Fibroblast of peridontal ligament (primary cell): ENCODE measurements at regions not wholly inside any gene's neighbourhood (a gene's known extent, or its start where the extent isn't known, plus 50 kb on each side); places are given as distances from the start of the nearest gene placed in this dataset.
"Not testable (repeated sequence)": the region's sequence is repeated elsewhere in the genome, so short reads cannot be mapped to it uniquely, and the experiment has no call there.

Experiments used
- DNase-seq: peaks from one replicate; pipeline ENCODE4 v3.0.0-alpha.2; 2010; ENCODE audit errors: extremely low read depth

DNA sequence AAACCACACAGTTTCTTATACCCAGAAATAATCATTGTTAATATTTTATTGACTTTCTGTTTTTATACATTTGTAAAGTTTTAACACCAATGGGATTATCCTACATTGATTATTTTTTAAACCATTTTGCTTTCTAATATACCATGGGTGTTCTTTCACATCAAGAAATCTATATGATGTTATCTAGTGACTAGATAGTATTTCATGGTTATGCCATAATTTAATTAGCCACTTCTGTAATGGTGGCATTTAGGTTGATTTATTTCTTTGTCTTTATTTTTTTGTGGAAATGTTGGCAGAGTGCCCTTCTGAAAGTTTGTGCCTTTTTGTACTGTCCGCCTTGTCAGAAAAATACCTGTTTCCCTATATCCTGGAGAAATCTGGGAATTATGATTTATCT, 193.3 kb downstream of the CEP135 start:
- no peak for DNase-seq

DNA sequence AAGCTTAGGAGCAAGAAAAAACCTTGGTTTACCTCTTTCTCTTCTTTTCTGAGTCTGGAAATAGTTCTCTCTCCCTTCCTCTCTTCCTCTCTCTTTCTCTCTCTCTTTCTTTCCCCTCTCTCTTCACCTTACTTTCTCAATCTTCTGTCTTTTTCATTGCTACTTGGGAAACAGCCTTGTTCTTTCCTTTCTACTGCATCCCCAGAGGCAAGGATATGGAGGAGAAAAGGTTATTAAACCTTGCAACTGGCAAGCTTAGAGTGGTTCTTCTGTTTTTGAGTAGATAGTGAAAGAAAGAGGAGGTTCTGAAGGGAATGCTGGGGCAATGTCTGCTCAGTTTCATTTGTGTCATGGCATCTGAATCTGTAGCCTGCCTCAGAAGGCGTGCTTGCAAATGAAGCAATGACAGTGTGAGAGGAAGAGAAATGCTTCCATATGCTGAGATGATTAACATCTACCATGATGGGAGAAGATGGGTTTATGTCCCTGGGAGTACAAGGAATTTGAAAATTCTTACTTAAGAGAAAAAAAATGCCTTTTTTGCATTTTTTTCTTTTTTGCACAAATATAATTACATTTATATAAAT, 190.6 kb downstream of the CEP135 start:
- no peak for DNase-seq

DNA sequence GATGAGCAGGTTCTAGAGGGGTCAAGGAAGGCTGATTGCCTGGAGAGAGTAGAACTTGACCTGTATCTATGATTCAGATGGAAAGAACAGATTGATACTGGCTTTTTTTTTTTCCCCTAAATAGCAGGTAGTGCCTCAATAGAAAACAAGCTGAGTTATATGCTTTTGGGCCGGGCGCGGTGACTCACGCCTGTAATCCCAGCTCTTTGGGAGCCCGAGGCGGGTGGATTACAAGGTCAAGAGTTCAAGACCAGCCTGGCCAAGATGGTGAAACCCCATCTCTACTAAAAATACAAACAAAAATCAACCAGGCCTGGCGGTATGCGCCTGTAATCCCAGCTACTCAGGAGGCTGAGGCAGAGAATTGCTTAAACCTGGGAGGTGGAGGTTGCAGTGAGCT, 186.1 kb downstream of the CEP135 start:
- not testable (repeated sequence) for DNase-seq

DNA sequence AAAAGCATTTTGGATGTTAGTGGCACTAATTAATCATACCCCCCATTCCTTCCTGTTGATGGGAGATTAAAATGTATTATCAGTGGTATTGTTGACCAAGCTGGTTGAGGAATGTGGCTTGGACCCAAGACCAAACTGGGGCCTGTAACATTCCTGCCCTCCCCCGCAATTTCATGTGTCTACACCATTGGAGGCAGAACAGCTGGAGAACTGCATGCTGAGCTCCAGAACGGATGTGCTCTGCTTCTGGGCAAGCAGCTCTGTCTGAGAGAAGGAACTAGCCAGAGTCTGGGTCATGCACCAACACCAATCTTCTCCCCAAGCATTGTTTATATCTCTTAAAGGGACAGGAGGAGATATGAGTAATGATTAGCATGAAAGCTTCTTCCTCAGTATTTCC, 185.5 kb downstream of the CEP135 start:
- no peak for DNase-seq

DNA sequence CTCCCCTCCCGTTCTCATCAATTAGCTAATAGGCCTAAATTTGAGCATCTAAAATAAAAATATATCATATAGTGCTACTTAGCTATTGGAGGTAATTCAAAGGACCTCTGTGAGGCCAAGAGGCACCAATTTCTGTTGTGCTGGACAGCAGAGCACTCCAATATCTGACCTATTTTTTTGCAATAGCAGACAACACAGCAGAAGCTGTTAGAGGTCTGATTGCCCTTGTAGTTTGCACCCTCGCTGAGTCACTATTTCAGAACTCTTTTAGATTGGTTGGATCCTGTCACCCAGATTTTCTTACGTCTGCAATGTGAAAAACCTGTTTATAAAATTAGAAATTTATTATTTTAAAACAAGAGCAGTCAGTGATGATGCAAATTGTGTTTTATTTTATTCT, 184.1 kb downstream of the CEP135 start:
- DNase-seq, result no peak

DNA sequence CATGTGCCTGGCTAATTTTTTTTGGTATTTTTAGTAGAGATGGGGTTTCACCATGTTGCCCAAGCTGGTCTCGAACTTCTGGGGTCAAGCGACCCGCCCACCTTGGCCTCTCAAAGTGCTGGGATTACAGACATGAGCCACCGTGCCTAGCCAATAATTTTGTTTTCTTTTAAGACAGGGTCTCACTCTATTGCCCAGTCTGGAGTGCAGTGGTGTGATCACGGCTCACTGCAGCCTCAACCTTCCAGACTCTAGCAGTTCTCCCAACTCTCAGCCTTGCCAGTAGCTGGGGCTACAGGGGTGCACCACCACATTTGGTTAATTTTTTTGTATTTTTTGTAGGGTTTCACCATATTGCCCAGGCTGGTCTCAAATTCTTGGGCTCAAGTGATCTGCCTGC, 183.4 kb downstream of the CEP135 start:
- DNase-seq, result not testable (repeated sequence)

DNA sequence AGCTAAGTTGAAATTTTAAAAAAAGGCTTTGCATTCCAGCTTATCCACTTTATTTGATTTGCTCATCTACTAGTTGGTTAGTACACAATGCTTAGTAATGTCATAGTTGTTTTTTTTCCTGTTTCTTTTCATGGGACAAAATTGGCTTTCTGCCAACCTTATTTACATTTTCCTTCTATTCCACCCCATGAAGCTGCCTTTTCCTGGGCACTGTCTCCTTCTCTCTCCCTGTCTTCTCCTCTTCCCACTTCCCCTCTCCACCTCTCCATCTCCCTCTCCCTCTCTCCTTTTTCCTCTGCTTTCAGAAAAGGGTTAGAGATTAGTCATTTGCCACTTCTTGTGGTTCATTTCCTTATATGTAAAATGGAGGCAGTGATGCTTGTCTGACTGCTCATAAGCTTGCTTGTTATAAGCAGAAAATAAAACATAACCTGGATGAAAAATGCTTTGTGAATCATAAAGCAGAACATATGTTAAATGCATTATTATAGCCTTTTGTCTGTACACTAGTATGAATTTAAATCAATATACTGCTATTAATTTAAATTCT, 181.9 kb downstream of the CEP135 start:
- DNase-seq, result no peak

DNA sequence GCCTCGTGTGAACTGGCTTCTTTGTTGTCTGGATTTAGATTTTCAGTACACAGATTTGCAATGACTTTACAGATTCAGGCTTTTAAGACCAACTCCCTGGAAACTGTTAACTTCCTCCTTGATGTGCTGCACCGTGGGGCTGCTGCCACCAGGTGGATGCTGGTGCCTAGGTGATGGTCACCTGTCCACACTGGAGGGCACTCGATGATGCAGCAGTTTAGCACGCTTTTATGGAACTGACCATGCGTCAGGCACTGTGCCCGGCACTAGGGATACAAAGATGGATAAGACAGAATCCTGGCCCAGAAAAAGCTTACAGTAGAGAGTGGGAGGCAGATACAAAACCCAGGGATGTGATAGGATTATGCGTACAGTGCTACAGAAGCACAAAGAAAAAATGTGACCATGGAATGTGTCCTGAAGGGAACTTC, 180.7 kb downstream of the CEP135 start:
- no peak for DNase-seq

DNA sequence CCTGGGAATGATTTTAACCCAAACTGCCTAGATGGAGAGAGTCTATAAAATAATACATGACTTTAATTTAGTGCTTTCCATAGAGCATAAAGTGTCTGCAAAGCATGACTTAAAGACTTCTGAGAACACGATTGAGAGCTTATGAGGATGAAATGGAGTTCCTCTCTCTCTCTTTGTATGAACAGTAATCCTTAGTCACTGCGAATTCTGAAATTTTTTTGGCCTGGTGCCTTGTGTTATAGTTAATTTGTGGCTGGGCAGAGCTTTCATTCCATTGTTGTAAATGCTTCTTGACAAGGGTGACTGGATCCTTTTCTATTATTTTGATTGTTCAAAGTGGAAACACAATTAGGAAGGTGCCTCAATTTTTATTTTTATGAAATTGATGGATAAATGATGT, 179.5 kb downstream of the CEP135 start:
- peak; percentile 17 for DNase-seq

DNA sequence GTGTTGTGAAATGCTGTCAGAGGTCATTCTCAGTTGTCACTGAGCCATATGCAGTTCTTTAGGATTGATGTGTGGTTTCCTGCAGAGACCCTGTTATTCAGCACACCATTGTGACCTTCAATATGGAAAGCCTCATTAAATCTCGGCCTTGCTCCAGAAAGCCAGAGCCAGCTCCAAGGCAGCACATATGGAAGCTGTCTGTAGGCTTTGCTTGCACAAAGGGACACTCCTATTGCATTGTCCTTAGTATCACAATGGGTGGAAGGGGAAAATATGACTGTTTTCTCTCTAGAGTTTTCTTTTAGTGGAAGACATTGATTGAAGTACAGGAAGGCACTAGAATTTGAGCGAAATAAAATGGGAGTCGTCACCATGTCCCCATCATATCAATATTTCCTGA, 179.0 kb downstream of the CEP135 start:
- no peak for DNase-seq

DNA sequence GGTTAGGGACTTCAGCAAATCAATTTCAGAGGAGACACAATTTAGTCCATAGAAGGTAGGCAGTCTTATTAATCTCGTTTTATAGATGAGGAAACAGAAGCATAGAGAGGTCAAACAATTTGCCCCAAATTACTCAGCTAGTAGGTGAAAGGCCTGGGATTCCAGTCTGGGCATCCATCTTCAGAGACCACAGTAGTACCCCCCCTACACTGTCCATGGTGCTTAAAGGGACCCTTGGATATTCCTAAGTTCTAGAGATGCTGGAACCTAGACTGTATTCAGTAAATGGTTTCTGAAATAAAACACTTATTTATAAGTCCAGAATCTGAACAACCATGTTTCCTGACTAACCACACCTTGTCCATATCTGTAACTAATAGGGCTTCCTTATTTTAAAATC, 174.8 kb downstream of the CEP135 start:
- no peak for DNase-seq

DNA sequence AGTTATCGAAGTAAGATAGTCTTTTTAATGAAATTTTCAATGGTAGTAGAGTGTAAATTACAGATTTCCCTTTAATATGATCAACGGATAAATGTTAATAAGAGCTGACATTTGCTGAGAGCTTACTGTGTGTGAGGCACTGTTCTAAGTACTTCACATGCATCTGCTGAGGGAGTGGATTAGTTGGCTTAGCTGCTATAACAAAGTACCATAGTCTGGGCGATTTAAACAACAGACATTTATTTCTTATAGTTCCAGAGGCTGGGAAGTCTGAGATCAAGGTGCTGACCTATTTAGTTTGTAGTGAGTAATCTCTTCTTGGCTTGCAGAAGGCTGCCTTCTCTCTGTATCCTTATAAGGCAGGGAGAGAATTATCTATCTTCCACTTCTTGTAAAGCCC, 174.3 kb downstream of the CEP135 start:
- DNase-seq, result no peak

DNA sequence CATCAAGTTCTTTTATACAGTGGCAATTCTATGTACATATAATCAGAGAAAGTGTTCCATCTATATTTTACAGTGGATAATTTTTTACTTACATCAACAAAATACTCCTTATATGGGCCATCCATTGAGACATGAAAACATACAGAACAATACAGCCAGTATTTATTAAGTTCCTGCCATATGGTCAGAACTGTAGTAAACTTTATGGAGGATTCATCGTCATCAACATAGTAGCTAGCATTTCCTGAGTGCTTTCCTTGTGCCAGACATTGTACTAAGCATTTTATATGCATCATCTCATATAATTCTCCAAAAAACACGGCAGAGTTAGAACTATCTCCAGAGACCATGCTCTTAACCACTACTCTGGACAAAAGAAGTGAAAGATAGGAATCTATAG, 170.1 kb downstream of the CEP135 start:
- DNase-seq, result no peak

DNA sequence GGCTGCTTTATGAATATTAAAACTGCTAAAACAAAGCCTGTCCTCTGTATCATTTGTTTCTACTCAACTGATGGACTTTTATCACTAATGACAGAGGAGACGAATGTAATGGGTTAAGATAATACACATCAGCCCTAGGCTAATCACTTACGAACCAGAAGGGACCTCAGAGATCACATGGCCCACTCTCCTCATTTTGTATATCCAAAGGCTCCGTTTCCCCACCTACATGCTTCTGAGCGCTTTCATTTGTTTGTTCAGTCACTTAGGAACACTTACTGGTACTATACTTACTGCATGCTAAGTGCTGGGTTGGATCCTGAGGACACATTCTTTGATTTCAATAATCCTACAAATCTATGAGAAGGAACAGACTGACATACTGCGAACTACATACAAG, 169.3 kb downstream of the CEP135 start:
- DNase-seq, result no peak

DNA sequence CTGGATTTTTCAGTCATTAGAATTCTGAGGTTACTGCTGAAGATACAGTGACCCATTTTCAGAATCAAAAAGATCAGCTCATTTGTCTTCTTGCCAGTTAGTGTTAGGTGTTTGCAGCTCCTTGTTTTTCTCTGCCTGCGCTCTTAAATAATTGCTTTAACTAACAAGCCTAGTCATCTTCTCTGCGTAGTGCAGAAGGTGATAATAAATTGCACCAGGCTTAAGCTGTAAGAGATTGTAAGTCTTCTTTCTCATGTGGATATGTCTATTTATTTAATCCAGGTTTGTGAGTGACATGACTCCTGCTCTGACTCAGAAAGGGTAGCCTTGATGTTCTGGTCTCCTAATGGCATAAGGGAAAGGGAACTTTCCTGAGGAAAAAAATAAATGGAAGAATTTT, 167.2 kb downstream of the CEP135 start:
- no peak for DNase-seq

DNA sequence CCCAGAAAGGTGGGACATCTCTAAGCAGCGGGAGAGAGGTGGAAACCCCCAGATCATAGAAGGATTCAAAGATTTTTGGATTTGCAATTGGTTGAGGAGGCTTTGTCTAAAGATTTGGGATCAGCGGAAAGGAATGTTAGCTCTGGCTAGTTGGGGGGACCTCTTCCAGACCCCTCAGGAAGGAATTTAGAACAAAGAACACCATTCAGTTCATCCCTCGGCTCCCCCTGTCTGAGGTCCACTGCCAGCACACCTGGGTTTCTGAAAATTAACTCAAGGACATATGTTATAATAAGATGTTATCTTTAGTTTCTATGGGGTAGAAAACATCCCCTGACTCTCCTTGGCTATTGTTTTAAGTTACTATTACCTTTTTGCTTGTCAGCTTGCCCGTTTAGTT, 163.6 kb downstream of the CEP135 start:
- DNase-seq, result no peak

DNA sequence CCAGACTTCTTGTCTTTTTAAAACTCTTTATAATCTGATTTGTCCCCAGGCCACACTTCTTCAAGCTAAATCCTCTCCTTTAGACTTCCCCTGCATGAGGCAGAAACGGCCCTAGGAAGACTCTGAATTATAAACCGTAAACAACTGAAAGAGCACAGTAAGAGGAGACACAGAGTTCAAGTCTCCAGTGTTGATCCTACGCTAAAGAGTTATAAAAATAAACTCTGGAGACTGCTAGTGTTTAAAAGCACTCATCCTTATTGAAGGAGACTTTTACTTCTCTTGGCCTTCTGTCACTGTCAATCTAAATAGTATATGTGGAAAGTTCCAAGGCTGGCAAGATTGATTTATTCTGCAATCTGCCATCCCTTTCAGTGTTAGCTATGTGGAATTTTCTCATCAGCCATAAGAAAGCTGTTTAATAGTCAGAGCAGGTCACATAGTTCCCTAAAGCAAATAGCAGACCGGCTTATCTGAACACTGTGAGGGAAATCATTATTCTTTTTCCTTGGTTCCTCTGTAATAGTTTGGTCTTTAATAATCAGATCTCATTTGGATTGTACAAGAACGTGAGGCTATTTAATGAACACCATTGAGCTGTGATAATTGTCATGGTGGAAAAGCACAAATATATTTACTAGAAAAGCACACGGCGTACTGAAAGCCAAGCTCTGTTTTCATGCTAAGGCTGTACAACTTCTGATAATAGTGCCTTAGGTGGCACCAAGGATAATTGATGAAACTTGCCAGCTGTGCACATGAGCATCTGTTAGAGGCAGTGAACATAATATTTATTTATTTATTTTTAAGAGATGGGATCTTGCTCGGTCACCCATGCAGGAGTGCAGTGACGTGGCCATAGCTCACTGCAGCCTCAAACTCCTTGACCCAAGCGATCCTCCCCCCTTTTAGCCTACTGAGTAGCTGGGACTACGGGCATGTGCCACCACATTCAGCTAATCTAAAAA, 157.7 kb downstream of the CEP135 start:
- no peak for DNase-seq

DNA sequence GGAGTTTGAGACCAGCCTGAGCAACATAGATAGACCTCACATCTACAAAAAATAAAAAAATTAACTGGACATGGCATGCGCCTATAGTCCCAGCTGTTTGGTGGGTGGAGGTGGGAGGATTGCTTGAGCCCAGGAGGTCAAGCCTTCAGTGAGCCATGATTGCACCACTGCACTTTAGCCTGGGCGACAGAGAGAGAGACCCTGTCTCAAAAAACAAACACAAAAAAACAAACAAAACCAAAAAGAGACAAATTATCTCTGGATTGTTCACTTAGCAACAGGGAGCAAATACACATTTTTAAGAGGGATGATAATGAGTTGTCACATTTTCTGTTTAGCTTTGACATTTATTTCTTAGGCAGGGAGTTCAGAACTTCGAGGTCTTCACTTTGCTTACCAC, 155.4 kb downstream of the CEP135 start:
- no peak for DNase-seq

DNA sequence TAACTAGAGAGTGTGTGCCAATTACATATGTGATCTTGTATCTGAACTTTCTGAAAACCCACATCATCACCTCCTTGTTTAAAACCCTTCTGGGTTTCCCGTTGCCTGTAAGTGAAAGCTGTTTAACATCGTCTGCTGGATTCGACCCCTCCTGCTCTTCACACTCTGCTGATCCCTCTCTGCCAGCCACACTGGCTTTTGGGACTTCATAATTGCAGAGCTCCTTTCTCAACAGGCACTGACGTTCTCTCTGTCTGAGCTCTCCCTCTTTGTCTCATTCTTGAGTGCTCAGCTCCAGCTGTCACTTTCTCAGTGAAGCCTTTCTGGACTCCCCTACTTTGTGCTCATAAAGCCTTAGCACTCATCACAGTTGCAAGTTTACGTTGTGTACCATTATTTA, 153.9 kb downstream of the CEP135 start:
- DNase-seq, result no peak

DNA sequence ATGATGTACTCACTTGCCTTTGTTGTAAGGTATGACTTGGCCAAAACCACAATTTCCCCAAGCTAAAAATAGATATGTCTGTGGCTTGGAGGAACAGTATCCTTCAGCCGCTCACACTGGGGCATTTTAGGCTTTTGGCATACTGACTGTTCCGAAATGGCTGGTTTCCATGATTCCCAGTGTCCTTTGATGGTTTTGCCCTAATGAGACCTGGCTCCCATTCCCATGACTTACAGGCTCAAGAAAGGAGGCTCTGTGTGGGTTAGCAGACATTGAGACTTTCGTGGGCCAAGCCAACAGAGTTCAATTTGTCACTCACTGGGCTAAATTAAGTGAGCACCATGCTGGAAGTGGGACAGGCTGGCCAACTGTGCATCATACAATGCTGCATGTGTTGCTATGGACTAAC, 150.6 kb downstream of the CEP135 start:
- no peak for DNase-seq

DNA sequence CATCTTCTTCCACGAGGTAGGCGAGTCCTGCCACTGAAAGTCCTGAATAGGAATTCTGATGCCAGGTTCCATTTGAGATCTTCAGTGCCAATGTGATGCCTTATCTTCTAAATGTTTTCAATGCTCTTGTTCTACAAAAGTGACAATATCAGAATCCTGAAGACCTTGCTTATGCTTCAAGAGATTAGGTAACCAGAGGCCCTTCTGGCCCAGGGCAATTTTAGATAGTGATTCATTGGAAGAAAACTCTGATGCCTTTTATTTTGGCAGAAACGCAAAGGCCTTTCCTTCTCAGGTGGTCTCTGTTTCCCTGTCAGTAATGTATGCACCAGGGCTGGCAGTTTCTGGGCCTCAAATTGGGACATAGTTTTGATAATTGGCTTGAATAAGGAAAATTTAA, 144.8 kb downstream of the CEP135 start:
- no peak for DNase-seq

DNA sequence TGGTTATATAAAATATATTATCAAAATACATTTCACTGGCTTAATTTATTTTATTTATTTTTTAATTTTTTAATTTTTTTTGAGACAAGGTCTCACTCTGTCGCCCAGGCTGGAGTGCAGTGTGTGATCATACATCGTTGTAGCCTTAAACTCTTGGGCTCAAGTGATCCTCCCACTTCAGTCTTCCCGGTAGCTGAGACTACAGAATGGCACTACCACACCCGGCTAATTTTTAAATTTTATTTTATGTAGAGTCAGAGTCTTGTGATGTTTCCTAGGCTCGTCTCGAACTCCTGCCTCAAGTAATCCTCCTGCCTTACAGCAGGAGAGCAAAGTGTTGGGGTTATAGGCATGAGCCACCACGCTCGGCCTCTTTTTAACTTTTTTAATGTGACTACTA, 143.8 kb downstream of the CEP135 start:
- no peak for DNase-seq

DNA sequence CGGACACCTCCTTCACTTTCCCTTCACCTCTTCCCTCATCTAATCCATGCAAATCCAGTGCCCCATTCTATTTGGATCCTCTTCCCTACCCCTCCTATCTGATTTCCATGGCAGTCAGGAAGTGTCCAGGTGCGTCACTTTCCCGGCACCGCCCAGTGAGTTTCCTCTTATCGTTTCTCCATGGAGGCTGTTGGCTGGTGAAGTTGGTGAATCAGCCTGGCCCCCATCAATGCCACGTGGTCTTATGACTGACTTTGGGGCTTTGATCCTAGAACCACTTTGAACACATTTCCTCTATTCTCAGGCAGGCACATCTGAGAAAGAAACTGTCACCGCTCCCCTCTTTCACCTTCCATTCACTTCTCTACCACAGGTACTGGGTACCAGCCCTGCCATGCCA, 137.8 kb downstream of the CEP135 start:
- DNase-seq, result no peak
